DMS153 treated with DMSO at 0.1 percent for 48 hours (cell line): ENCODE measurements at regions not wholly inside any gene's neighbourhood (a gene's known extent, or its start where the extent isn't known, plus 50 kb on each side); places are given as distances from the start of the nearest gene placed in this dataset.
"Not testable (repeated sequence)": the region's sequence is repeated elsewhere in the genome, so short reads cannot be mapped to it uniquely, and the experiment has no call there.

Experiments used
- DNase-seq: peaks from one replicate; lab custom pipeline; 2025; ENCODE audit not compliant: unreplicated experiment; lab: John Stamatoyannopoulos, UW

DNA sequence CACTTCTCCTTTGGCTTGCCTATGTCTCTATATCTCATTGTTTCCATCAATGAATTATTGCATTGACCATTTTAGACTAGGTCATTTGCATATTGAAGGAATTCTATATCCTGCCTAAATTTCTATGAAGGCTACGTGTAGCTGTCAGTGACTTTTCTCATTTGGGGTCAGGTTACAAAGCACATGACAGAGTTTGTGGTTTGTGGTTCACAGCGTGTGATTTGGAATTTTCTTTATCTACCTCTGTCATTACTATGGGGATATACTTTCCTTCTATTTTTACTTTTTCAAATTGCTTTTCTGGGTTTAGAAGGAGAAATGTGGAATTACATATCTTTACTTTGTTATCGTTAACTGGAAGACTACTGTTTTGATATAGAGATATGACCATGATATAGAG lies 317.3 kb upstream of the CFAP20DC start:
- no peak for DNase-seq

DNA sequence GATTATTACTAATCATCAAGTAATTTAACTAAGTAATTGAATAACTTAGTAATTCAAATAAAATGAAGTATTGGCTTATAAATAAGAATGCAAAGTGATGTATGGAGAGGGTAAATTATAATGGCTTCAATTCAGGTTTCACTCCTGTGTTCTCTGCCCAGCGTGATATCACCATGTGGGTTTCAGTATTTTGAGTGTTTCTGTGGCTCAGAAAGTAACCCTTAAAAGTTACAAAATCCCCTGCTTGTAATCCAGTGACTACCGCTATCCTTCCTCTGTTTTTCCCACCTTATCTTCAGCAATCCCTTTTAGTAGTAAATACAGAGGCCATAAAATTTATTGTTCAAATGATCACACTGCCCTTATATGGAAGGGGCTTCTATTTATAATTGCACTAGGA lies 316.4 kb upstream of the CFAP20DC start:
- DNase-seq, result no peak

GRCh38 chr3:59364496-59364895 lies 314.7 kb upstream of the CFAP20DC start:
- no peak for DNase-seq

DNA sequence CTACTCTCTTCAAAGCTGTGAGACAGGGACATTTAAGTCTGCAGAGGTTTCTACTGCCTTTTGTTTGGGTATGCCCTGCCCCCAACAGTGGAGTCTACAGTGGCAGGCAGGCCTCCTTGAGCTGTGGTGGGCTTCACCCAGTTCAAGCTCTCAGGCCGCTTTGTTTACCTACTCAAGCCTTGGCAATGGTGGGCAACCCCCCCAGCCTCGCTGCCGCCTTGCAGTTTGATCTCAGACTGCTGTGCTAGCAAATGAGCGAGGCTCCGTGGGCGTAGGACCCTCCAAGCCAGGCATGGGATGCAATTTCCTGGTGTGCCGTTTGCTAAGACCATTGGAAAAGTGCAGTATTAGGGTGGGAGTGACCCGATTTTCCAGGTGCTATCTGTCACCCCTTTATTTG lies 310.5 kb upstream of the CFAP20DC start:
- DNase-seq, result not testable (repeated sequence)

DNA sequence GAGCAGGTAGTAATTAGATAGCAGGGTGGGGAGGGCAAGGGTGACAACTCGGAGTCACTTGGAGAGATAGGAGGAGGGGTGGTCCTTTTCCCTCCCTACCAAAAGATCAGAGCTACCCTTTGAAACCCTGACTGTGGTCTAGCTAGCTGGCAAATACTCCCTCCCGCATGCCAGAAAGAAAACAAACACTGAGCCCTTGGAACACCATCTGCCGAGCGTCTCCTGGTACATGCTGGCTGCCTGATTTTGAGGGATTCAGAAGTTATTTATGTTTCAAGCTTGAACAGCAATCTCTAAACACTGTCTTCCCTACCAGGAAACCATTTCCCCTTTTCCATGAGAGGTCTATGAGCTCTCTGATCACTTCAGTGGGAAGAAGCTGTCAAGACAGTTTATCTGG lies 291.6 kb upstream of the CFAP20DC start:
- no peak for DNase-seq

DNA sequence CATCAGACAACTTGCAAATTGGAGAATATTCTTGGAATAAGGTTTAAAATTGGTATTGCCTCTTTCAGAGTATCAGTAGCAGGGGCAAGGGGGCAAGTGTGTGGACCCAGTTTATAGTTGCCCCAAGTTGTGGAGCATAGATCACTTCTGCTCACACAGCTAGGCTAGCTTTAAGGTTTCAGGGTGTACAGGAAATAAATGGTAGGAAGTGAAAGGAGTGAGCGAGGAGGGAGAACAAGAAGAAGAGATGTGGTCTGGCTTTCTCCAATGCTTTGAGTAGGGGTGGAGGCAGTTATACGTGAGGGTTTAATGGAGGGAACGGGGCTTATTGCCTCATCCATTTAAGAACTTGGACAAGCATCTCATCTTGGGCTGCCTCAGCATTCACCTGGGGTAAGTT lies 290.0 kb upstream of the CFAP20DC start:
- DNase-seq, result no peak

DNA sequence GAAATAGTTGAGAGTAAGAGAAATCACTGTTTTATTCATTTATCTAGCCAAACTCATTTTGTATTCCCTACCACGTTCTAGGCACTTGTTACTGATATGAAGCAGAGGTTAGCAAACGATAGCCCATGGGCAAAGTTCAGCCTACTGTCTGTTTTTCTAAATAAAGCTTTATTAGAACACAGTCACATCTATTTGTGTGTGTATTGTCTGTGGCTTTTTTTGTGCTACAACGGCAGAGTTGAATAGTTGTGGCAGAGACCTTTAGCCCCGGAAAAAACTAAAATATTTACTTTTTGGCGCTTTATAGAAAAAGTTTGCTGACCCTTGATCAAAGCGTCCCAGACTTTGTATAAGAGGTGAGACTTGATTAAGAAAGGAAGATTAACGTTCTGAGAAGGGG lies 289.1 kb upstream of the CFAP20DC start:
- no peak for DNase-seq

GRCh38 chr3:59335338-59335737 lies 285.5 kb upstream of the CFAP20DC start:
- DNase-seq, result no peak

DNA sequence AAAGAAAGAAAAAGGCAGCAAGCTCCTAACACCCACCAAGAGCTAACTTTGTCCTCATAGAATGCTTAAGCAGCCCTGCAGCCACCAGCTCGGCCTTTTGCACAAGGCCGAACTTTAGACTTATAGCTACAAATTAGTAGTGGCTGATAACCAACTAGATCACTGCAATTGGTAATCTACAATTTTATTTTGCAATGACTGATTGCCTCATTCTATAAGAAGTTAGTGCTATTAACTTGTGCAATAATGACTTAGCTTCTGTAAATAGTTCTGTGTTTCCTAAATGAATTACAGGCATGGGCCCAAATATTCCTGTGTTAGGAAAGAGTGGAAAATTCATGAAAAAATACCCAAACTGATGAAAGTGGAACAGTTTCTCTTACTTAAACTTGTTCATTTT lies 284.8 kb upstream of the CFAP20DC start:
- DNase-seq, result no peak

GRCh38 chr3:59327376-59327808 lies 277.6 kb upstream of the CFAP20DC start:
- no peak for DNase-seq

GRCh38 chr3:59326246-59327024 lies 276.6 kb upstream of the CFAP20DC start:
- no peak for DNase-seq

GRCh38 chr3:59321881-59322540 lies 272.2 kb upstream of the CFAP20DC start:
- DNase-seq, result no peak

- peak; percentile 34 for DNase-seq
Observed at GRCh38 chr3:59320080-59320479, 270.3 kb upstream of the CFAP20DC start.

DNA sequence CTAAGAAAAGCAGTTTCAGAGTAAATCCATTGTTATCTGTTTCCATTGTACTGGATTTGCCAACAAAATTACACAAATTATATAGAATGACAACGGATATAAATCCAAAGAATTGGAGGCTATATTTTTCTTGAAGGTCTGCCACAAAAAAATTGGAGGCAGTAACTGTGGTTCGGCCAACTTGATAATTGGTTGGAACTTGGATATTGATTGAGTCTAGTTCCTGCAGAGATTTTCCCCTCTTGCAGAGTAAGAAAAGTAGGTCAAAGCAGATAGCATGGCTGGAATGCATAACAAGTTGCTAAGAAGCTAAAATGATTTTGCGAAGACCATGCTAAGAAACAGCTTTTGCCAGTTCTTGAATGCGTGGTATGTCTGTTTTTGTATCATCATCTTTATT lies 269.6 kb upstream of the CFAP20DC start:
- no peak for DNase-seq

- DNase-seq, result no peak
Observed at GRCh38 chr3:59318881-59319280, 269.1 kb upstream of the CFAP20DC start.

DNA sequence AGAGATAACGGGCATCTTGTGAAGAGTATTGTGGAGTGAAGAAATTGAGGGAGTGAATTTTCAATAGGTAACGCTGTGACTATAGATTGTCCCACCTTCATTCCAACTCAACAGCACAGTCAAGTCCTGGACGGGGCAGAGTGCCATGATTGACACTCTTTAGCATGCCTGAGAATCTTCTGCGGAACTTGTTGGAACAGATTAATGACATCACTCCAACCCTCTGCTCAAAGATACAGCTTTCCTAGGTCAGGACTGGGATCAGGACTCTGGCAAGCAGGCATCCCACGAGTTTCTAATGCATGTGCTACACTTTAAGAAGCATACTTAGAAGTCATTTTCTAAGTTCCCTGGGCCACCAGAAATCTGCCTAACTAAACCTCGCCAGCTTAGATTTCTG lies 267.6 kb upstream of the CFAP20DC start:
- no peak for DNase-seq

DNA sequence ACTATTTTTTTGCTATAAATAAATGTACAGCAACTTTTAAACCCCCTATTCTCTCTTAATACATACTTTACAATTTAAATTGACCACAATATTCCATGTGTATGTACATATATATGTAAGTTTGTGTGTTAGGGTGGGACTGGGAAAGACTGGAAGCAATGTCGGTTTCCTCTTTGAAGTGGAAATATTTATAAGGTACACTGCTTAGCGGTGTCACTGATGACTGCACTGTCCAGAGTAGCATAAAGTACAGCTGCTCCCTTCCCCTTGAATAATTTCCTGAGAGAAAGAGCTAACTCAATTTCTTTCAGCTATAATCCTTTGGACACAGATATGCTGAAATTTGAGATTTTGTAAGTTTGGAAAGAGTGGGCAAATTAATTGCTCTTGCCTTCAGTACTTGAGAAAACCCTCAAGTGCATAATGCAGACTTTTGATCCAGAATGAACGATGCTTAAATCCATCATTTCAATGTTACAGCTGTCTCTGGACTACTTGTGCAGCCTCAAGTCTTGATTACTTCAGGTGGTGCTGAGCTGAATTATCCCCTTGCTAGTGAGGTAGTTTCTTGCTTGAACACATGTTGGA lies 267.0 kb upstream of the CFAP20DC start:
- DNase-seq, result no peak

GRCh38 chr3:59313365-59313764 lies 263.5 kb upstream of the CFAP20DC start:
- DNase-seq, result peak; percentile 9

GRCh38 chr3:59311231-59311630 lies 261.4 kb upstream of the CFAP20DC start:
- no peak for DNase-seq

GRCh38 chr3:59310736-59311135 lies 260.9 kb upstream of the CFAP20DC start:
- DNase-seq, result no peak

GRCh38 chr3:59308684-59309083 lies 258.9 kb upstream of the CFAP20DC start:
- no peak for DNase-seq

DNA sequence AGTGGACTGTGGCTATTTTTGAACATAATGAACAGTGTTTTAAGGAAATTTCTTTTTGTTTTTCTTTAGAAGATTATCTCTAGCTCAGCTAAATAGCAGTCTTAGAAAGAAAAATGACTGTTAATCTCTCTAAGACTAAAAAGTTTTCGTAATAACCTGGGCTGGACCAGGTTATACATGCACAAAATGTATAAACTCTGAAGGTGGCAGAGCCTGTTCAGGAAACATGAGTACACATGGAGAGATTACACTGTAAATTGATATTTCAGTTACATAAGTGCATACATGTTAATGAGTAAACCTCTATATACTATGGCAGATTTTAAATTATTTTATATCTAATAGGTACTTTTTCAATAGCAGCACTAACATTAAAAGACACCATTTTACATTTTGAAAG lies 258.2 kb upstream of the CFAP20DC start:
- no peak for DNase-seq
